ENCODE measurements at regions not wholly inside any gene's neighbourhood (a gene's known extent, or its start where the extent isn't known, plus 50 kb on each side); places are given as distances from the start of the nearest gene placed in this dataset.

GRCh38 chr12:69151254-69151764, 88.1 kb upstream of the CPSF6 start:
- TF ChIP-seq CTCF (IDR thresholded peaks at IDR 0.05; ENCODE audit: low read depth, low read length, poor library complexity, severe bottlenecking) (no peak), EZH2phosphoT487 (IDR thresholded peaks at IDR 0.05; ENCODE audit: borderline replicate concordance, low read length) (no peak)

All from DOHH2 (cell line).